Stimulated activated CD8-positive, alpha-beta memory T cell treated with anti-CD3 and anti-CD28 coated beads, Interleukin-15, amount 100 ng/mL, for 48 hours (primary cell): ENCODE measurements at regions not wholly inside any gene's neighbourhood (a gene's known extent, or its start where the extent isn't known, plus 50 kb on each side); places are given as distances from the start of the nearest gene placed in this dataset.
A peak's percentile ranks its signal among the peaks of the same experiment; 100 is the strongest.

Experiments used
- DNase-seq, 2 donors: peaks; one replicate each; pipeline ENCODE4 v3.0.0-alpha.2; 2020; ENCODE audit warnings: low read depth in 2 of 2

GRCh38 chr14:76948976-76949375 lies 79.5 kb downstream of the IRF2BPL start:
- DNase-seq = no peak

GRCh38 chr14:76948213-76948947 lies 80.1 kb downstream of the IRF2BPL start:
- no peak for DNase-seq

GRCh38 chr14:76947838-76948184 lies 80.7 kb downstream of the IRF2BPL start:
- DNase-seq = no peak

GRCh38 chr14:76947078-76947837 lies 81.2 kb downstream of the IRF2BPL start:
- DNase-seq = peak; percentile 78 to 79

- DNase-seq = no peak
These were observed 81.8 kb downstream of the IRF2BPL start for GRCh38 chr14:76946753-76947077.

- DNase-seq = no peak
These were observed 85.4 kb downstream of the IRF2BPL start for GRCh38 chr14:76943072-76943471.

GRCh38 chr14:76941946-76942805 lies 86.3 kb downstream of the IRF2BPL start:
- DNase-seq = no peak

- no peak for DNase-seq
These were observed 87.0 kb downstream of the IRF2BPL start for GRCh38 chr14:76941544-76941943.

- no peak for DNase-seq
These were observed 88.3 kb downstream of the IRF2BPL start for GRCh38 chr14:76940021-76940760.

GRCh38 chr14:76939015-76939742 lies 89.3 kb downstream of the IRF2BPL start:
- no peak for DNase-seq

GRCh38 chr14:76938092-76938500 lies 90.4 kb downstream of the IRF2BPL start:
- DNase-seq = no peak

- DNase-seq = no peak
These were observed 91.1 kb downstream of the IRF2BPL start for GRCh38 chr14:76937181-76938091.

GRCh38 chr14:76936483-76936882 lies 92.0 kb downstream of the IRF2BPL start:
- no peak for DNase-seq

GRCh38 chr14:76933515-76933914 lies 95.0 kb downstream of the IRF2BPL start:
- DNase-seq = no peak

- no peak for DNase-seq
These were observed 96.7 kb downstream of the IRF2BPL start for GRCh38 chr14:76931631-76932402.

GRCh38 chr14:76930549-76930948 lies 98.0 kb downstream of the IRF2BPL start:
- DNase-seq = no peak

- DNase-seq = no peak
These were observed 98.6 kb downstream of the IRF2BPL start for GRCh38 chr14:76929927-76930326.

GRCh38 chr14:76927971-76928700 lies 100.4 kb downstream of the IRF2BPL start:
- no peak for DNase-seq
